Stromal cell of bone marrow (primary cell): ENCODE measurements at regions not wholly inside any gene's neighbourhood (a gene's known extent, or its start where the extent isn't known, plus 50 kb on each side); places are given as distances from the start of the nearest gene placed in this dataset.
A peak's percentile ranks its signal among the peaks of the same experiment; 100 is the strongest.

Experiments
- DNase-seq: peaks from one replicate; pipeline ENCODE4 v3.0.0-alpha.2; 2012; ENCODE audit warnings: low read depth

DNA sequence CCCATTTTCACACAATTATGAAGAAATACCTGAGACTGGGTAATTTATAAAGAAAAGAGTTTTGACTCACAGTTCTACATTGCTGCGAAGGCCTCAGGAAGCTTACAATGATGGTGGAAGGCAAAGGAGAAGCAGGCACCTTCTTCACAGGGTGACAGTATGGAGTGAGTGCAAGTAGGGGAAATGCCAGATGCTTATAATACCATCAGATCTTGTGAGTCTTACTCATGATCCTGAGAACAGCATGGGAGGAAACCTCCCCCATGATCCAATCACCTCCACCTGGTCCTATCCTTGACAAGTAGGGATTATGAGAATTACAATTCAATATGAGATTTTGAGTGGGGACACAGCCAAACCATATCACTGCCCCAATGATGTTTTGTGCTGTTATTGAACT lies 189.3 kb upstream of the CRY1 start:
- no peak for DNase-seq

DNA sequence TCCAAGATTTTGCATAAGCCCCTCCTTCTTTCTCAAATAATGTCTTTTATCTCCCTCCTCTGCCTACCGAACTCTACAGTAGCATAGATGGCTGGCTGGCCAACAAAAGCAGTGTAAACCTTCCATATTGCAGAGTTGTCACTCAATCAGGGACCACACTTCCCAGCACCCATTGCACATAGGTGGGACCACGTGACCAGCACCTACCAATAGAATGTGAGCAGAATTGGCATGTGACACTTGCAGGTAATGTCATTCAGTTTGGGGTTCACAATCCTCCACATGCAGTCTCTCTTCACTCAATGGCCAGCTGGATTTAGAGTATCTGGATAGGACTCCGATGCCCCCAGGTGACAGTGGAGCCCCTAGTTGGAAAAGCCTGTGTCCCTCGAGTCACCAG lies 190.3 kb upstream of the CRY1 start:
- DNase-seq = no peak

DNA sequence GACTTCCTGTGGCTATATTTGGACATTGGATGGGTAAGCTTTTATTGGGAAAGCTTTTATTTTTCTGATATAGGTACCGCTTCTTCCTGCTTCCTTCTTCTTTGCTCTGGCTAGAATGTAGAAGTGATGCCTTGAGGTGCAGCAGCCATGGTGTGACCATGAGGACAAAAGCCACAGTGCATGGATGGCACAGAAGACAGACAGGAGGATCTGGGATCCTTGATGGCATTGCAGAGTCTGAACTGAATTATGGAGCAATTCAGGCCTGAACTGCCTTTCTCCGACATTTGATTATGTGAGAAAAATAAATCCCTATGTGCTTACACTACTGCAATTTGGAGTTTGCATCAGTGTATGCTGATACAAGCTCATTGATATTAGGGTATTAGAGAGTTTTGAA lies 191.3 kb upstream of the CRY1 start:
- DNase-seq = no peak

DNA sequence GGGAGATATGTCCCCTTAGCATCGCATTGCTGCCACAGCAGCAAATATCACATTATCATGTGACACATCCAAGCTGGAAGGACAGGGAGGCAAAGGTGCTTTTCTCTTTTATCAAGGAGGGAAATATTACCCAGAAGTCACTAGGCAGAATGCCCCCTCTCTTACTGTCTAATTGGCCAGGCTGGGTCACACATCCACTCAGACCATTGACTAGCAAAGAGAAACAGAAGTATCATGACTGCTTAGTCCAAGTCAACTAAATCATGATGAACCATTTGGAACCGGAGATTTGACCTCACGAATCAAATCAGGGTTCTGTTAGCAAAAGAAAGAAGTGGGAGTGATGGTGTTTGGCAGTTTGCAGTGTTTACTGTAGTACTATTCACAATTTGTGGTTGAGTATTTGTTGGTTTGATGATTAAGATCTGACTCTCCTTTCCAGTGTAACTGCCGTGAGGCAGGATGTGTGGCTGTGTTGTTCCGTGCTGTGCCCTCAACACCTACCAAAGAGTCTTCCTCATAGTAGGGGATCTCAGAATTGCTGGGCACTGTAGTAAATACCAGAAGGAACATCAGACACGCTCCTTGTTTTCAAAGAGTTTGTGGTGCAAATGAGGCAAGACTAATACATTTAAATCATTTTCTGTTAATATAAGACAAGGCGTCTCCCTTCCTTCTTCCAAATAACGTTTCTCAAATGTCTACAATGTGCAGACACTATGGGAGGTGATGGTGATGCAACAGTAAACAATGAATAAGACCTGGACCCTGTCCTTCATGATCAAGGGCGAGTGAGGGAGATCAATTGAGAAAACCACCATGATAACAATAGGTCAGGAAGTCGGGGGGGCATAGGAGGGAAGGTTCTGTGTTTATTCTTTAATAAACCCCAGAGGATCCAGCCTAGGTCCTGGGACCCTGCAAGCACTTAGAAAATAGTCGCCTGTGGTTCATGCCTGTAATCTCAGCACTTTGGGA lies 194.4 kb upstream of the CRY1 start:
- DNase-seq = no peak

DNA sequence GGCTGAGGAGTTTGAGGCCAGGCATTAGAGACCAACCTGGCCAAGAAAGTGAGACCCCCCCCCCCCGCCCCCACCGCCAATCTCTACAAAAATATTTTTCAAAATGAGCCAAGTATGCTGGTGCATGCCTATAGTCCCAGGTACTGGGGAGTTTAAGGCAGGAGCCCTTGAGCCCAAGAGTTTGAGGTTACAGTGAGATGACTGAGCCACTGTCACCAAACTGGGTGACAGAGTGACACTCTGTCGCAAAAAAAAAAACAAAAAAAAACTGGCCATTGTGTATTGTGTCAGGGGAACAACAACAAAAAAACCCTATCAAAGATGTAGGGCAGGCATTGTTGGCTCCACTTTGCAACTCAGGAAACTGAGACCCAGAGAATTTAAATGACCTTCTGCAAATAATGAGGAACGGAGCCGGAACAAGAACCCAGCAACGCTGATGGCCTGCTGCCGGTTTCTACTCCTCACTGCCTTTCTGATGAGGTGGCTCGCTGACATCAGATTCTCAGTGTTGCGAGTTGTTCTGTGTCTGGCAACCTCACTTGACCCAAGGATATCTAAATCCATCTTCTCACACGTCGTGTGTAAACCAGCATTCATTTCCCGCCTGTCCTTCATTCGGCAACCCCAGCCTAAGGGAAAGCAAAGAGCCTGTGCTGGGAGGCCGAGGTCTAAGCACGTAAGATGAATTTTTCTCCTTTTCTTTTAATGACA lies 195.2 kb upstream of the CRY1 start:
- DNase-seq = no peak

DNA sequence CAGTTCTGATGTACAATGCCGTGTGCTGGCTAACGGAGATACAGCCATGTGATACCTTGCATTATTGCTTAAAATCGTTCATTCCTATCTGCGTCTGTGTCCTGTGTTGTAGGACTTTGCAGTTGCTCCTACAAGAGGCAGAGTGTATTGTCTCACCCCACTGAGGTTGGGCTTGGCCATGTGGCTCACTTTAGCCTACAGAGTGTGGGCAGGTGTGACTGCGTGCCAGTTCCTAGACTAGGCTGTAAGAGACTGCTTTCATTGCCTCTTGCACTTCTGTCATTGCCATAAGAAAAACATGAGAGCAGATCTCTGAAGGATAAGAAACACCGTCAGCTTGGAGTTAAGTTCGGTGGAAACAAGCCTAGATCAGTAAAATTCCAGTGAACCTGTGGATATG lies 197.7 kb upstream of the CRY1 start:
- DNase-seq = no peak

DNA sequence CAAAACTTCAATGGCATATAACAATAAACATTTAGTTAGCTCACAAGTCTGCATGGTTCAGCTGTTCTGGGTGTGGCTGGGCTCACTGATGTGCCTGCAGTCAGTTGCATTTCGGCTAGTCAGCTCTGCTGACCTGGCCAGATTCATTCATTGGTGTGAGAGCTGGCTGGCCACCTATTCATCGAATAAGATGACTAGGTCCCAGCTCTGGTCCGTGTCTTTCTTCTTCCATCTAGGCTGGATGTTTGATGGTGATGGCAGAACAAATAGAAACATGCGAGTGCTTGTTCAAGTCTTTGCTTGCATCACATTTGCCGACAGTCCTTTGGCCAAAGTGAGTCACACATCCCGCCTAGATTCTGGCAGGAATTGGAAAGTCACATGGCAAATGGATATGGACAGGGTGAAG lies 203.3 kb upstream of the CRY1 start:
- no peak for DNase-seq

DNA sequence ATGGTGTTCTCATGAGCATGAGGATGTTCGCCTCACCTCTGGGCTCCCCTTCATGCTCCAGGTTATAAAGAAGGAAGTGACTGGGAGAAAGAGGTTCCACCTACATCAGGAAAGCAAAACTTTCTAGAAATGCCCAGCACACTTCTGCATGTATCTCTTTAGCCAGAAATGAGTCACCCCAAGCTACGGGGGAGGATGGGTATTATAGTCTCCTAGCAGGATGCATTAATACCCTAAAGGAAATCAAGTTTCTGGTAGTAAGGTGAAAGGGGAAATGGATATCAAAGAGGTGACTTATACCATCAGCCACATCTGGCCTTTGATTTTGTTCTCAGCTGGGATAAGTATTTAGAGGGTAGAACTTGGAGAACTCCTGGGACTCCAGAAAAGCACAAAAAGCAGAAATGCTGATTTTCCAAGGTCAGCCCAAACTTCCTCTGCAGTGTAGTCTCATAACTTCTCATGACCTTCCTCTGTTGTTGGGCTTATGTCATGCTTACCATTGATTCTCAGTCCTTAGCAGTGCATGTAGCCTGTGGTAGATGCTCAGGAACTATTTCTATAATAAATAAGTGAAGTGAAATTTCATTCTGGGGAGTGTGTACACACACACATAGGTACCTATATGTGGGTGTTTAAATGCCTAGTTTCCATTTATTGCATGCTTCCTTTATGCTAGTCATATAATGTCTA lies 209.4 kb upstream of the CRY1 start:
- DNase-seq = no peak

DNA sequence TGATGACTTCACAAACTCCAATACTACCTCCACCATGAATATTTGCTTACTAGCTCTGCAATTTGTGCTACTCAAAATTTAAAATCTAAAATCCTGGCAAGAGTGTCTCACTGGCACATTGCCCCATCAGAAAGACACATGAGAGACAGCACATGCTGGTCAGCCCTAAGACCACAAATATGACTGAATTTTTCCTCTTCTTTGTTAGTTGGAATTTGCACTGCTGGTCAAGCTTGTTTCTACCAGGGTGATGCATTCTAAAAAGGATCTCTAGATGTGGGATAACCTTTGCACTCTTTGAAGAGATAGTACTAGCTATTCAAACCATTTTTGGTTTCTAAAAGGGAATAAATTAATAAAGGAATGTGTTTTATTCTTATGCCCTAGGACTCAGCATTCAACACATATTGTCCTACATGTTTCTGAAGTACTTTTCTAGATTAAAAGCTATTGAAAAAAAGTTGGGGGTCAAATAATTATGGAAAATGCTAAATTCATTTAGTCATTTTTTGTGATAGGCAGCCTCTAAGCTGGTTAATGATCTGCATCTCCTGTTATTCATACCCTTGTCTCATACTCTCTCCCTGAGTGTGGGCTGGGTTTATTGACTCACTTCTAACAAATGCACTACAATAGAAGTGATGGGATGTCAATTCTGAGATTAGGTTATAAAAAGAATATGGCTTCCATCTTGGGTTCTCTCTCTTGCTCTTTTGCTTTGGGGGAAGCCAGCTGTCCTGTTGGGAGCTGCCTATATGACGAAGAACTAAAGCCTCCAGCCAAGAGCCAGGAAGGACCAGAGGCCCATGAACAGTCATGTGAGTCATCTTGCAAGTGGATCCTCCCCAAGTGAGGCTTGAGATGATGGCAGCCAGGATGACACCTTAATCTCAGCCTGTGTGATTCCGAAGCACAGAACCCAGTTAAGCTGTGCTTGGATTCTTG lies 211.5 kb upstream of the CRY1 start:
- DNase-seq = no peak

DNA sequence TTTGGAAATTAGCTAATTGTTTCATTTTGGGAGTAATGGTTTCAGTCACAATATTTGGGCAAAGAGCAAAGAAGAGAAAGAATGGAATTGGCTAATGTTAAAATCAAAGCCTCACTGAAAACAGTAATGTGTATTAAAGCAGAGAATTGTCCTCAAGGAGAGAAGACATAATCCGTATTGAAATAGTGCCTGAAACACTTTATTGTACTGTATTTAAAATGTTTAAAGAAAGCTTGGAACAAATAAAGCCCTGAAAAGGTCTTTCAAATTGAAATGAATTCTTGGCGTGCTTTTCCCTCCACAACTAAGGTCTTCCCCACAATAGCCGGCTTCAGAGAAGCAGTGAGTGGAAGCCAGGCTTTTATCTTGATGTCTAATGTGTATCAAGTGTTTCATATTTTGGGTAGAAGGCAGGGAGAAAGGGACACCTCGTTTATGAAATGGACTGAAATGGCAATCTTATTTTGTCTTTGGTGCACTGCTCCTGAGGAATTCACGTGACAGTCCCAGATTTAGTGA lies 212.9 kb upstream of the CRY1 start:
- no peak for DNase-seq

DNA sequence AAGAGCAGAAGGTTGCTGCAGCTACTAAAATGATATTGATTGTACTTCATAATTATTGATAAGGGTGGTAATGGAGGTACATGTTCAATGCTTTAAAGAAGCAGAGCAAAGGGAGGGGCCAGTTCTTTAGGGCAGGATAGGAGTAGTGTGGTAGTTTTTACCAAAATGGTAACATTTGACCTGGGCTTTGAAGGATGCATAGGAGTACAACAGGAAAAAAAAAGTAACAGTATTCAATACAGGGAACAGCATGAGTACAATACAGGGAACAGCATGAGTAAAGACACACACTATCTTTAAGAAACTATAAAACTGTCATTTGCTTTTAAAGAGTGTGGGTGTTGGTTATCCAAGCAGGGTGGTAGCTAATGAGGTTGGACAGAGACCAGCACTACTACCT lies 215.0 kb upstream of the CRY1 start:
- DNase-seq = no peak

DNA sequence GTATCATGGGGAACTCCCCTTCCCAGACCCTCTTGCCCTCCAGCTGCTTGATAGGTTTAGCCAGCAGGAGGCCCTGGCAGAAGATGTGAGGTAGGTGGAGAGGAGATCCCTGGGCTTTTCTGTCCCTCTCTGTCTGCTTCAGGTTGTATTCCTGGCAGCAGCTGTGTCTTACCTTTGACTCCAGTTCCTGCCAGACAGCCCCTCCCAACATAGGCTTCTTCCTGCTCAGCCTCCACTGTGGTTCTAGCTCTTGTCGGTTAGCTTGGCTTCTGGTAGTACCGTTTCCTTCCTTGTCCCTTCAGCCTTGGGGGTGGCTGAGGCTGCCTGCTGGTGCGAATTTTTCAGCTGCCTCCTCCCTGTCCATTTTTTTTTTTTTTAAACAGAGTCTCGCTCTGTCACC lies 215.7 kb upstream of the CRY1 start:
- DNase-seq = no peak

DNA sequence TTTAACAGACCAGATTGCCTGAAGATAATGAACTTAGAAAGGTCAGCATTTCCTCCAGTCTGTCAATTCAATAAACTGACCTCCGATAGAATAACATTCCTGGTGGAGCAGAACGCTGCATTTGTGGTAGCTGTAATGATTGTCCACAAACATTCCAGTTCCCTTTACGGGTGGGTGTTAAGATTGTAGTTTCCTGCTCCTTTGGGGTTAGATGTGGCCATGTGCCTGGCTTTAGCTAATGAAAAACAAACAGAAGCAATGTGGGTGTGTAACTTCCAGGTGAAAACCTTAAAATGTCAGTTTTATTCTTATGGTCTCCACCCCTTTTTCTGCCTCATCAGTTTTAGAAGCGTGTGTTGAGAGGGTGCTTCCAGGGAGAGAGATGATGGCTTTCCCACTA lies 217.3 kb upstream of the CRY1 start:
- DNase-seq = no peak

DNA sequence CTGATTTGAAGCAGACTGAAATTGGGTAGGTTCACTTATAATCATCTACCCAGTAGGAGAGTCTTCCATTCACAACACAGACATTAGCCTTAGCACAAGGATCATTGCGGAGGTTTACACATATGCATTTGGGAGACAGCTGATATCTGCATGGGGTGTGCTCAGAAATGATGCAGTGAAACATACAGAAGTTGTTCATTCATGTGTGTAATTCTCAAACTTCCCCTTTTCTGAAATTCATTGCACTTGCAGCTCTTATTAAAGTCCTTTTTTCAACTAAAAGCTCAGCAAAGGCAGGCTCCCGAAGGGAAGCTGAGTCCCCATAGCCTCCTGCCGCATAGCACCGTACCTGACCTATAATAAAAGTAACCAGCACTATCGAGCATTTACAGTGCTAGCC lies 218.3 kb upstream of the CRY1 start:
- no peak for DNase-seq

DNA sequence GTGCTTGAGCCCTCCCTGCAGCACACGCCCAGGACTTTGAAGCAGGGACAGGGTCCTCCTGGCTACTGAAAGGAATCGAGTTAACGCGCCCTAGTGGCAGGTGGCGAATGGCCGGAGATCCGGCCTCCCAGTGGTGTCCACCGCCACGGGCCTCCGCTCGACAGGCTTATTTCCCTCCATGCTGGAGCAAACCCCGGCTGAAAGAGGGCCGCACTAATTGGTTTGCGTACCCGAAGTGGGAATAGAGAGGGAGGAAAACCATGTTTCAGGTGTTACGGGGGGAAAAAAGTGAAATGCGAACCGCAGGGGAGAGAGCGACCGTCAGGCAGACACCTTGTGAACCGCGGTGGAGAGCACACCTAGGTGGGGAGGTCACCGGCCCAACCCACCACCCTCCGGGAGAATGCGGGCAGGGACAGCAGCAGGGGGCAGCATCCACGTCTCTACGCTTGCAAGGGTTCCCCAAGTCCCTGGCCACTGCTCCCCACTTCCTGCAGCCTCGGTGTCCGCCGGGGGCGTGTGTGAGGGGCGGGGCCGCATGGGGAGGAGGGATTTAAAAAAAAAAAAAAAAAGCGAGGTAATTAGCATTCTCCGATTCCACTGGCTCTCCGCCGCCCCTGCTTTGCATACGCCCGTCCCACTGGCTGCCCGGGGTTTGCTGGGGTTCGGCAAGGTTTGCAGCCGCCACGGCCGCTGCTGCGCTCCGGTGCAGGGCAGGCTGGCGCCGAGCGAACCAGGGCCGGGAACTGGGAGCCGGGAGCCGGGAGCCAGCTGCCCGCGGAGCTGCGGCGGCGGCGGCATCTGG lies 224.6 kb upstream of the CRY1 start:
- peak; percentile 77 for DNase-seq

DNA sequence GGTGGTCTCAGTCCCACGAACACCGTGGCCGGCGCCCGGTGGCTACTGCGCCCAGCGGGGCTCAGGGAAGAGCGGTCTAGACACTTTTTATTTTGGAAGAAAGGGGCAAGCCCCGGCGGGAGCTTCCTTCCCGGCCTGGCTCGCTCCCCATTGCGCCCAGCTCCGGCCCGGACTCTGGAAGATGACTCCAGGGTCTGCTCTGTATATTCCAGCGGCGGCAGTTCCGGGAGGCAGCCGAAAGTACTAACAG lies 225.1 kb upstream of the CRY1 start:
- DNase-seq = no peak

DNA sequence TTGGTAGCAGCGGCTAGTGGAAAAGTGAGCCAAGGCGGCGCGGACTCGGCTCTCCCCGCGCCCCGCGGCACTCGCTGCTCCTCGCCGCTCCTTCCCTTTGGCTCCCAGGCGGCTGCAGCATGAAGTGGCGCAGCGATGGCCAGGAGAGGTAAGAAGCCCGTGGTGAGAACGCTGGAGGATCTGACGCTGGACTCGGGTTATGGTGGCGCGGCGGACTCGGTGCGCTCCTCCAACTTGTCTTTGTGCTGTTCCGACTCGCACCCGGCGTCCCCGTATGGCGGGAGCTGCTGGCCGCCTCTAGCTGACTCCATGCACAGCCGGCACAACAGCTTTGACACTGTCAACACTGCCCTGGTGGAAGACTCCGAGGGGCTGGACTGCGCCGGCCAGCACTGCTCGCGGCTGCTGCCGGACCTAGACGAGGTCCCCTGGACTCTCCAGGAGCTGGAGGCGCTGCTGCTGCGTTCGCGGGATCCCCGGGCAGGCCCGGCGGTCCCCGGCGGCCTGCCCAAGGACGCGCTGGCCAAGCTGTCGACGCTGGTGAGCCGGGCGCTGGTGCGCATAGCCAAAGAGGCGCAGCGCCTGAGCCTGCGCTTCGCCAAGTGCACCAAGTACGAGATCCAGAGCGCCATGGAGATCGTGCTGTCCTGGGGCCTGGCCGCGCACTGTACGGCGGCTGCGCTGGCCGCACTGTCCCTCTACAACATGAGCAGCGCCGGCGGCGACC lies 225.6 kb upstream of the CRY1 start:
- DNase-seq = no peak

DNA sequence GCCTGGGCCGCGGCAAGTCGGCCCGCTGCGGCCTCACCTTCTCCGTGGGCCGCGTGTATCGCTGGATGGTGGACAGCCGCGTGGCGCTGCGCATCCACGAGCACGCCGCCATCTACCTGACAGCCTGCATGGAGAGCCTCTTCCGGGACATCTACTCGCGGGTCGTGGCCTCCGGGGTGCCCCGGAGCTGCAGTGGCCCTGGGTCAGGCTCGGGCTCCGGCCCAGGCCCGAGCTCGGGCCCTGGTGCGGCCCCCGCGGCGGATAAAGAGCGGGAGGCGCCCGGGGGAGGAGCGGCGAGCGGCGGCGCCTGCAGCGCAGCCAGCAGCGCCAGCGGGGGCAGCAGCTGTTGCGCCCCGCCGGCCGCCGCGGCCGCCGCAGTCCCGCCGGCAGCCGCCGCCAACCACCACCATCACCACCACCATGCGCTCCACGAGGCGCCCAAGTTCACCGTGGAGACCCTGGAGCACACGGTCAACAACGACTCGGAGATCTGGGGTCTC lies 226.2 kb upstream of the CRY1 start:
- no peak for DNase-seq

DNA sequence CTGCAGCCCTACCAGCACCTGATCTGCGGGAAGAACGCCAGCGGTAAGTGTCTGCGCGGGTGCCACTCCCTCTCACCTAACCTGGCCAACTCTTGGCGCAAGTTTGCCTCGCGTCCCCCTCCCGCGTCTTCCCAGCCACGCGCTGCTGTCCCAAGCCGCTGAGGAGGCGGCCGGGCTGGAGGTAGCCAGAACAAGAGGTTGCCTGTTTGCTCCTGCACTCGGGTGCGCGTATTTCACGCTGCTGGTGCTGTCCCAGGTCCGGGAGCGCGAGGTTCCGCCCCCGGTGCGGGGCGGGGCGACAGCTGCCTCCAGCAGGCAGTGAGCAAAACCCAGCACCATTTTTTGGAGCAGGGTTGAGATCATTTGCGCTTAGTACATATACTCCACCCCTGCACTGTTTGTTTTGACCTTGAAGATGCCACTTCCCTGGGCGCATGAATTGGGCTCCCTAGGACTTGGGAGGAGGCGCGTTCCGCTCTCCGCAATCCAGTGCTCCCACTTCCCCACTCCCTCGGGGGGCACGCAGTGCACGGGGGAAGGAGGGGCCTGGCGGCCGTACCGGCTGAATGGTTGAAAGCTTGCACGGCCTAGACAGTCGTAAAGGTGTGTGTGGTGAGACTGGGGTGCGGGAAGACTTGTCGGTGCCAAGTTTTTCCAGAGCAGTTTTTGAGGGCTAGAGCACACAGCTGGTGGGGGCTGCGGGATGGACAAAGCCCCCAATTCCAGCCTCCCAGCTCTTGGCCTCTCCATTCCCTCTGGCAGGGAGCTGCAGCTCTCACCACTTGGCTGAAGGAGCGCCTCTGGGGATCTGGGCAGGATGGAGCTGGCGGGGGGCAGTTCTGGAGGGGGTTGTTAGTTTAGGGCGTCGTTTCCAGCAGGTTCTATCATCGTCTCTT lies 226.9 kb upstream of the CRY1 start:
- no peak for DNase-seq
